Calu3 (cell line): ENCODE measurements at regions not wholly inside any gene's neighbourhood (a gene's known extent, or its start where the extent isn't known, plus 50 kb on each side); places are given as distances from the start of the nearest gene placed in this dataset.
"Not testable (repeated sequence)": the region's sequence is repeated elsewhere in the genome, so short reads cannot be mapped to it uniquely, and the experiment has no call there.

Experiments
- BruUV-seq: library from RNA; stranded (reverse); fragments of 400-500 nt; replicated peaks from 2 replicates; lab custom pipeline; 2021; lab: Mats Ljungman, UMichigan
- CTCF ChIA-PET: fragments of 300-600 bp; sonication (Branson Sonifier 250); formaldehyde crosslinking; loops from one replicate; lab custom pipeline; 2022; ENCODE audit warnings: antibody characterized with exemption; lab: Charles Lee
- DNase-seq: peaks from one replicate; pipeline ENCODE4 v3.0.0; 2022
- H3K27ac Mint-ChIP-seq: one replicate; pipeline ENCODE4 v1.8.0; 2022; ENCODE audit warnings: mixed read lengths; ENCODE audit not compliant: unreplicated experiment
- H3K27me3 Mint-ChIP-seq: one replicate; pipeline ENCODE4 v1.8.0; 2022; ENCODE audit warnings: mixed read lengths; ENCODE audit not compliant: unreplicated experiment
- H3K36me3 Mint-ChIP-seq: one replicate; pipeline ENCODE4 v1.8.0; 2022; ENCODE audit warnings: mild to moderate bottlenecking, moderate library complexity, mixed read lengths; ENCODE audit not compliant: insufficient read depth, unreplicated experiment
- H3K4me1 Mint-ChIP-seq: one replicate; pipeline ENCODE4 v1.8.0; 2022; ENCODE audit warnings: mild to moderate bottlenecking, low read depth, mixed read lengths; ENCODE audit not compliant: unreplicated experiment
- H3K4me3 Mint-ChIP-seq: one replicate; pipeline ENCODE4 v1.8.0; 2022; ENCODE audit warnings: mild to moderate bottlenecking, low read depth, moderate library complexity, mixed read lengths; ENCODE audit not compliant: unreplicated experiment
- H3K9me3 Mint-ChIP-seq: one replicate; pipeline ENCODE4 v1.8.0; 2022; ENCODE audit warnings: low read depth, mixed read lengths; ENCODE audit not compliant: unreplicated experiment
- intact Hi-C: fragments of 100-400 bp; cut with micrococcal nuclease; formaldehyde crosslinking; loops from one replicate; pipeline ENCODE4 v1.10.0; 2022; ENCODE audit not compliant: unreplicated experiment
- TF ChIP-seq, protein P1 (sequence below): fragments of 200-600 bp; IDR thresholded peaks from one replicate; pipeline ENCODE4 v1.8.0; 2022; ENCODE audit warnings: antibody characterized with exemption; ENCODE audit not compliant: unreplicated experiment

DNA sequence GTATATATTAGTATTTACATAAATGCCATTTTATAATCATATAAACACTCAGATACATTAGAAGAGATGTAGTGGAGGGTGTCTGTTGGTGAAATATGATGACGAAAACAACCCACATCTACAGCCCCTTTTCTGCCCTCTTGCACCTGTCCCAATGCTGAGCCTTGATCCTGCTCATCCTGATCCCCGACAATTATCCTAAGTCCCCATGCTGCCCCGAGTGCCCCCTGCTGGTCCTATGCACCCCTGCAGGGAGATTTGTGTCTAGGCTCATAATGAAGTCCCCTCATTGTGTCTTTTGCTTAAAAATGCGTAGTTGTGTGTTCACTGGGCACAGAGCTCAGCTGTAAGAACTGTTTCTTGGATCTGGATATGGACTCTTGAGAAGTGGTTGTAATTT lies 554.5 kb downstream of the TMEM121 start:
- Mint-ChIP-seq H3K4me3 (no peak overlapping the region), H3K27me3 (peaks cover 11% of the 10 kb centered on the region), H3K36me3 (no peaks in the 10 kb centered on the region), H3K27ac (no peak overlapping the region), H3K9me3 (no peaks in the 10 kb centered on the region), H3K4me1 (no peaks in the 10 kb centered on the region)
- BruUV-seq = no TSS peak
- TF ChIP-seq, protein P1, sequence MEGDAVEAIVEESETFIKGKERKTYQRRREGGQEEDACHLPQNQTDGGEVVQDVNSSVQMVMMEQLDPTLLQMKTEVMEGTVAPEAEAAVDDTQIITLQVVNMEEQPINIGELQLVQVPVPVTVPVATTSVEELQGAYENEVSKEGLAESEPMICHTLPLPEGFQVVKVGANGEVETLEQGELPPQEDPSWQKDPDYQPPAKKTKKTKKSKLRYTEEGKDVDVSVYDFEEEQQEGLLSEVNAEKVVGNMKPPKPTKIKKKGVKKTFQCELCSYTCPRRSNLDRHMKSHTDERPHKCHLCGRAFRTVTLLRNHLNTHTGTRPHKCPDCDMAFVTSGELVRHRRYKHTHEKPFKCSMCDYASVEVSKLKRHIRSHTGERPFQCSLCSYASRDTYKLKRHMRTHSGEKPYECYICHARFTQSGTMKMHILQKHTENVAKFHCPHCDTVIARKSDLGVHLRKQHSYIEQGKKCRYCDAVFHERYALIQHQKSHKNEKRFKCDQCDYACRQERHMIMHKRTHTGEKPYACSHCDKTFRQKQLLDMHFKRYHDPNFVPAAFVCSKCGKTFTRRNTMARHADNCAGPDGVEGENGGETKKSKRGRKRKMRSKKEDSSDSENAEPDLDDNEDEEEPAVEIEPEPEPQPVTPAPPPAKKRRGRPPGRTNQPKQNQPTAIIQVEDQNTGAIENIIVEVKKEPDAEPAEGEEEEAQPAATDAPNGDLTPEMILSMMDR = no peak
- no peak for DNase-seq
- CTCF ChIA-PET = no interaction called here
- intact Hi-C loops = no loop called here

DNA sequence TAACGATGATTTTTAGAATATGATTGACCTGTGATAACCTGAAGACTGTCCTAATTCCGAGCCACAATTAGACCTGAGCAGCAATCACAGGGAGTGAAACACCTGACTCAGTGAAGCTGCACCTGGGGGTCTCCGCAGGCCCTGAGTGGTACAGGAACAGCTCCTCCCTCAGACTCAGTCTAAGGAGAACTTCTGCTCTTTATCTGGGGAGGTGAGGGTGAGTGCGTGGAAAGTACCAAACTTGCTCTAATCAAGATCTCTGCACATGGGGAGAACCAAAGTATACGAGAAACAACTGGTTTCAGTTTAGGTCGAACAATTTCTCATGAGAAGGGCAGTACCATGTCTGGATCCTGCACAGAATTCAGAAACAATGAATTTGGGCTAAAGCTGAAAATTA lies 555.3 kb downstream of the TMEM121 start:
- H3K27ac Mint-ChIP-seq, BruUV-seq: not testable (repeated sequence)

DNA sequence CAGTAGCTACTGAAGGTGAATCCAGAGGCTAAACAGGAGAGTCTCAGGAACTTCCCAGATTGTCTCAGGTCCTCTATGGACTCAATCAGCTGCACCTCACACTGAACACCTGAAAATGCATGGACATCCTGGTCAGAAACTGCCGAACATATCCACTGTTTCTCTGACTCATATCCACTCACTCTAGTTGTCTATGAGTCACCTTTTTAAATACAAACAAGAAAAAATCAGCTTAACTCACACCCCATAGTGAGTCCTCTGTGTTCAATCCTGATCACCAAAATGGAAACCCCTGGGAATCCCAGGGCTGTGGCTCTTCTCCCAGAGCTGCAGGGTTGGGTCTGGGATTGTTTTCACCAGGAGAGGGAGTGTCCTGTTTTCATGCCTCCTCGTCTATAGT lies 556.7 kb downstream of the TMEM121 start:
- Mint-ChIP-seq H3K4me3 (no peak overlapping the region), H3K27ac (no peak overlapping the region), H3K4me1 (no peaks in the 10 kb centered on the region), H3K36me3 (no peaks in the 10 kb centered on the region), H3K27me3 (peaks cover 11% of the 10 kb centered on the region), H3K9me3 (no peaks in the 10 kb centered on the region)
- no TSS peak for BruUV-seq
- CTCF ChIA-PET = no interaction called here
- TF ChIP-seq, protein P1 = no peak
- intact Hi-C loops = no loop called here
- DNase-seq = no peak

More for the DNA sequence above, 555.3 kb downstream of the TMEM121 start:
- intact Hi-C loops, H3K4me3 Mint-ChIP-seq, CTCF ChIA-PET, H3K9me3 Mint-ChIP-seq, H3K4me1 Mint-ChIP-seq, DNase-seq, H3K36me3 Mint-ChIP-seq: not testable (repeated sequence)
- peaks cover 11% of the 10 kb centered on the region for H3K27me3 Mint-ChIP-seq

DNA sequence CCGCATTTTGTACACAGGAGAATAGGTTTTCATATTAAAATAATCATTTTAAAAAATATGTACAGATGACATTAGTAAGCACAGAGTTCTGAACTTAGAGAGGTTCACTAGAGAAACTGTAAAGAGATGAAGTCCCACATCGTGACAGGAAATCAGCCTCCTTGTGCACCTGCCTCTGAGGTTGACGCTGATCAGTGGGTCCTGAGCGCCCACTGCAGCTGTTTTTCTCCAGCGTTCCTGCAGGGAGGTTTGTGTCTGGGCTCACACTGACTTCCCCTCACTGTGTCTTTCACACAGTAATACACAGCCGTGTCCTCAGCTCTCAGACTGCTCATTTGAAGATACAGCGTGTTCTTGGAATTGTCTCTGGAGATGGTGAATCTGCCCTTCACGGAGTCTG lies 561.5 kb downstream of the TMEM121 start:
- Mint-ChIP-seq H3K4me3 (no peak overlapping the region), H3K4me1 (no peaks in the 10 kb centered on the region), H3K36me3 (no peaks in the 10 kb centered on the region), H3K9me3 (no peaks in the 10 kb centered on the region), H3K27me3 (no peaks in the 10 kb centered on the region), H3K27ac (no peak overlapping the region)
- CTCF ChIA-PET = no interaction called here
- intact Hi-C loops = no loop called here
- TF ChIP-seq, protein P1 = no peak
- no peak for DNase-seq
- BruUV-seq = no TSS peak

DNA sequence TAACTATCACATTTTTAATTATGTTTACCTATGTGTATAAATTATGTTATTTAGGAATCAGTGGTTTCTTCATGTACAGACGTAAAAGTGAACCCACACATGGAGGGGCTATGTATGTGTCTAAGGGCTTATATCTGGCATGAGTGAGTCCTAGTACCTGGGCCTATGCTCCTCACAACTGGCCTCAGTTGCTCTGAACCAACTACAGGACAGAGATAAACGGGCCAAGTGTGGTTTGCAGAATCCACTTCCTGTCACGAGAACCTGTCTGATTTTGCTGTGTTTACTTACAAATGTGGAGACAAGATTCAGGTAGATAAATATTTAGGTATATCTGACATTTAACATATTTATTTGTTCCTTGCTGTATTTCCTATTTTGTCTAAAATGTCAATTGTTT lies 562.5 kb downstream of the TMEM121 start:
- intact Hi-C loops, H3K27me3 Mint-ChIP-seq, H3K4me3 Mint-ChIP-seq, BruUV-seq, H3K4me1 Mint-ChIP-seq, H3K9me3 Mint-ChIP-seq, CTCF ChIA-PET, DNase-seq, H3K36me3 Mint-ChIP-seq, H3K27ac Mint-ChIP-seq: not testable (repeated sequence)
